ENCODE measurements at regions not wholly inside any gene's neighbourhood (a gene's known extent, or its start where the extent isn't known, plus 50 kb on each side); places are given as distances from the start of the nearest gene placed in this dataset.

DNA sequence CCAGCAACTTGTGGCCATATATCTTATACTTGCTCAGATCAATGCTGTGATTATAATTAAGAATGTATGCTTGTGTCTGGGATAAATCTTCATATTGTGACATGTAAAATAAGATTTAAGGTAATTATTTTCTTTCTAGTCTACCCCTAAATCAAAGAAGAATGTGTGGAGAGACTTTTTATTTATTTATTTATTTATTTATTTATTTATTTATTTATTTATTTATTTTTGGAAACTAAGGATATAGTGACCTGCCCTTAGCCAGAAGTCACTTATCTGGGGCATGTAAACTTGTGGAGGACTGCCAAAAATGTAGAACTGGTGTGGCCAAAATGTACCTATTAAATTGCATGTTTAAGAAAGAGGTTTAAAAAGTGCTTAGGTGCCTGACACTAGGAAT lies 144.3 kb downstream of the BEND2 start:
- TF ChIP-seq PAX5 (IDR thresholded peaks at IDR 0.05; ENCODE audit: insufficient read depth, low read length, severe bottlenecking) (no peak), TAF1 (IDR thresholded peaks at IDR 0.05; ENCODE audit: low read depth, low read length) (no peak), POLR2A (IDR thresholded peaks at IDR 0.05; ENCODE audit: low read depth, low read length) (no peak), POLR2AphosphoS5 (IDR thresholded peaks at IDR 0.05; ENCODE audit: low read depth, low read length) (no peak), SPI1 (IDR thresholded peaks at IDR 0.05; ENCODE audit: low read depth, low read length) (no peak), POU2F2 (IDR thresholded peaks at IDR 0.05; ENCODE audit: low read depth, low read length) (no peak)

All from GM12891 (cell line).